Testis (tissue), 2 donors: ENCODE measurements at regions not wholly inside any gene's neighbourhood (a gene's known extent, or its start where the extent isn't known, plus 50 kb on each side); places are given as distances from the start of the nearest gene placed in this dataset.

Experiments
- DNase-seq: peaks from one replicate; pipeline ENCODE4 v3.0.0-alpha.2; 2019
- H3K27ac ChIP-seq, 2 donors: fragments of 200-600 bp; sonication (generic); one replicate each; pipeline ENCODE4 v1.5.1; 2019
- H3K27me3 ChIP-seq: fragments of 200-600 bp; sonication (generic); one replicate; pipeline ENCODE4 v1.5.1; 2019
- H3K36me3 ChIP-seq: fragments of 200-600 bp; sonication (generic); one replicate; pipeline ENCODE4 v1.5.1; 2017; ENCODE audit warnings: low read depth; ENCODE audit errors: missing control alignments
- H3K4me1 ChIP-seq: fragments of 200-600 bp; sonication (generic); one replicate; pipeline ENCODE4 v1.5.1; 2019
- H3K4me3 ChIP-seq, 2 donors: fragments of 200-600 bp; sonication (generic); one replicate each; pipeline ENCODE4 v1.5.1; 2017 to 2019
- H3K9me3 ChIP-seq: fragments of 200-600 bp; sonication (generic); one replicate; pipeline ENCODE4 v1.5.1; 2017
- POLR2A ChIP-seq: fragments of 450-650 bp; IDR thresholded peaks from one replicate; pipeline ENCODE4 v1.6.1; 2017; ENCODE audit warnings: antibody characterized with exemption, mild to moderate bottlenecking, moderate library complexity
- WGBS, 2 donors: methylation state at CpG; one replicate each; pipeline ENCODE4 v1.1.5; 2018; 5-methylcytosine and 5-hydroxymethylcytosine counted together
- intact Hi-C: fragments of 100-400 bp; cut with DNase I; formaldehyde crosslinking; loops from one replicate; pipeline ENCODE4 v1.15.1; 2023; ENCODE audit warnings: low total_unique reads
- TF ChIP-seq, protein P1 (sequence below), 3 experiments: fragments of 450-650 bp in 2 of 3; fragments of 200-600 bp in 1 of 3; sonication (generic) in 1 of 3; IDR thresholded peaks; one replicate each; pipeline ENCODE4 v1.5.1; 2016 to 2019; ENCODE audit warnings: antibody characterized with exemption in 3 of 3, mild to moderate bottlenecking in 2 of 3, moderate library complexity in 1 of 3

DNA sequence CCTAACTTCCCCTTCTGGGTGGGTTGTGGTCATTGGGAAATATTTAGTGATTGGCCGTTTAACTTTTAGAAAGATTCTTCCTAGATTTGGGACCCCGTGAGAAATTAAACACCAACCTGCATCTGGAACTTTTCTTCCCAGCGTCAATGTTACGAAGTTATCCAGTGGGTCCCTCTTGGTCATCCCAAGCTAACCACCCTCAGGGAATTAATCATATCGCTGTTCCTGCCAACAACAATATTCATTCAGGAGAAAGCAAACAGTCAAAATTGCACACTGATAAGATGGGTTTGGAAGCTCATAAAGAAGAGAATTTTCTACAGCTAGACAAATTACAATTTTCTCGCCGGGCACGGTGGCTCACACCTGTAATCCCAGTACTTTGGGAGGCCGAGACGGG is 121.2 kb upstream of the STX18 start:
- no peak overlapping the region for H3K27ac ChIP-seq
- TF ChIP-seq, protein P1, sequence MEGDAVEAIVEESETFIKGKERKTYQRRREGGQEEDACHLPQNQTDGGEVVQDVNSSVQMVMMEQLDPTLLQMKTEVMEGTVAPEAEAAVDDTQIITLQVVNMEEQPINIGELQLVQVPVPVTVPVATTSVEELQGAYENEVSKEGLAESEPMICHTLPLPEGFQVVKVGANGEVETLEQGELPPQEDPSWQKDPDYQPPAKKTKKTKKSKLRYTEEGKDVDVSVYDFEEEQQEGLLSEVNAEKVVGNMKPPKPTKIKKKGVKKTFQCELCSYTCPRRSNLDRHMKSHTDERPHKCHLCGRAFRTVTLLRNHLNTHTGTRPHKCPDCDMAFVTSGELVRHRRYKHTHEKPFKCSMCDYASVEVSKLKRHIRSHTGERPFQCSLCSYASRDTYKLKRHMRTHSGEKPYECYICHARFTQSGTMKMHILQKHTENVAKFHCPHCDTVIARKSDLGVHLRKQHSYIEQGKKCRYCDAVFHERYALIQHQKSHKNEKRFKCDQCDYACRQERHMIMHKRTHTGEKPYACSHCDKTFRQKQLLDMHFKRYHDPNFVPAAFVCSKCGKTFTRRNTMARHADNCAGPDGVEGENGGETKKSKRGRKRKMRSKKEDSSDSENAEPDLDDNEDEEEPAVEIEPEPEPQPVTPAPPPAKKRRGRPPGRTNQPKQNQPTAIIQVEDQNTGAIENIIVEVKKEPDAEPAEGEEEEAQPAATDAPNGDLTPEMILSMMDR (IDR thresholded peaks at IDR 0.05) = no peak
- no peak for TF ChIP-seq POLR2A
- DNase-seq = no peak
- H3K36me3 ChIP-seq = no peaks in the 10 kb centered on the region
- intact Hi-C loops = no loop called here
- no peaks in the 10 kb centered on the region for H3K9me3 ChIP-seq
- H3K4me1 ChIP-seq = no peaks in the 10 kb centered on the region
- no peak overlapping the region for H3K4me3 ChIP-seq
- 72 to 77% methylated on average over 10 of the region's 10 CpGs for WGBS, 2 donors
- no peaks in the 10 kb centered on the region for H3K27me3 ChIP-seq

DNA sequence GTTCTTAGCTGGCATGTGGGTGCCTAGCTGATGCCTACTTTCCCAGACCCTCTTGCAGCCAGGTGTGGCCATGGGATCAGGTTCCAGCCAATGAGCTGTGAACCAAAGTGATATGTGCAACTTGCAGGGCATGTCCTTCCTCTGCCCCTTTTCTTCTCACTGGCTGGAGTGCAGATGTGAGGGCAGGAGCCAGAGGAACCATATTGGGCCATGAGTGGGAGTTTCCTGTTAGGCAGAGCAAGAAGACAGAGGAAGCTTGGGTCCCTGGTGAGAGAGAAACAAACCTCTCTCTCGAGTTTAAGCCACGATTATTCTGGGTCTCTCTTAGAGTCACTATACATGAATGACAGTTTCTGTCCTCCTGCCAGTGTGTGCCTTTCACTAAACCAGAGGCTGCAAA is 120.4 kb upstream of the STX18 start:
- no peak overlapping the region for H3K27ac ChIP-seq
- H3K27me3 ChIP-seq = no peaks in the 10 kb centered on the region
- TF ChIP-seq POLR2A = no peak
- TF ChIP-seq, protein P1 (IDR thresholded peaks at IDR 0.05) = no peak
- WGBS, 2 donors = 77 to 80% methylated on average over 2 of the region's 2 CpGs
- no peaks in the 10 kb centered on the region for H3K36me3 ChIP-seq
- no peak for DNase-seq
- no peaks in the 10 kb centered on the region for H3K9me3 ChIP-seq
- H3K4me1 ChIP-seq = no peaks in the 10 kb centered on the region
- no peak overlapping the region for H3K4me3 ChIP-seq
- intact Hi-C loops = no loop called here

DNA sequence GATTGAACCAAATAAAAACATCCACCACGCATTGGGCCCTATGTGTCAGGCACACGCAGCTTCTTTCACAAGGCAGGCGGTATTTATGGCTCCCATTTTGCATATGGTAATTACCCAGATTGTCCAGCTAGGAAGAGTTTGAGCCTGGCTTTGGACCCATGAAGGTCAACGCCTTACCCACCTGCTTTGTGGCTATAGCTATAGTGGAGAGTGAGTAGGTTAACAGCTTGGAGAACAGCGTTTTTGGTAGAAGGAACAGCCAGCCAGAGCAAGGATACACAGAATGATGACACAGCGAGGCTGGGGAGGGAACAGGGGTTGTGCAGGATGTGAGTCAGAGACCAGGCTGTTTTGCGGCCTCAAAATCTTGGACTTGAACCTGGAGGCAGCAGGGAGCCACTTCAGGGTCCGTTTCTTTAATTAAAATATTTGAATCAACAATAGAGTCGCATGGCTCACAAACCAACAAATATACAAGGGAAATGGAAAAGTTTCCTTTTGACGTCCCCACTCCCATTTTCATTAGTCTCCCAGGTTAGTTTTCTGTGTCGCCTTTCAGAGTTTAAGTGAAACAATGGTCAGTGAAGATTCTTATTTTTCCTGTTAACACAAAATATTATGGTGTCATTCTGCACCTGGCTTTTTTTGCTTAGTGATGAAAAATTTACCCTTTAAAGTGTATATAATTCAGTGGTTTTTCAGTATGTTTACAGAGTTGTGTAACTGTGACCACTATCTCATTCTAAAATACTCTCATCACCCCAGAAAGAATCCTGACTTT is 118.2 kb upstream of the STX18 start:
- intact Hi-C loops = no loop called here
- no peak for DNase-seq
- H3K27ac ChIP-seq = no peak overlapping the region
- H3K4me1 ChIP-seq = no peaks in the 10 kb centered on the region
- H3K9me3 ChIP-seq = no peaks in the 10 kb centered on the region
- TF ChIP-seq, protein P1 (IDR thresholded peaks at IDR 0.05) = no peak
- TF ChIP-seq POLR2A = no peak
- no peak overlapping the region for H3K4me3 ChIP-seq
- no peaks in the 10 kb centered on the region for H3K27me3 ChIP-seq
- WGBS, 2 donors = 84 to 92% methylated on average over 11 of the region's 11 CpGs
- H3K36me3 ChIP-seq = no peaks in the 10 kb centered on the region

DNA sequence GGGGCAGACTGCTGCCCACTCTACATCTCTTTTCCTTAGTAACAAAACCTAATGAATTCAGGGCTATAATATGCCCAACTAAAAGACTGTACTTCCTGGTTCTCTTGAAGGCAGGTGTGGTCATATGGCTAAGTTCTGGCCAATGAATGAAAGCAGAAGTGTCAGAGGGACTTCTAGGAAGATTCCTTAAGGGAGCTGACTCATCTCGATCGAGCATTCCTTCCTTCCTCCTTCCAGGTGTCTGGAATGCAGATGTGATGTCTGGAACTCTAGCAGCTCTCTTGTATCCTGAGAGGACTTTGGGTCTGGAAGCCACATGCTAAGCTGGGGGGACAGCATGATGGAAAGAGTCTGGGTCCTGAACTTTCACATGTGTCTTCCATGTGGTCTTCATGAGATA is 116.2 kb upstream of the STX18 start:
- 87 to 100% methylated on average over 2 of the region's 2 CpGs for WGBS, 2 donors
- TF ChIP-seq, protein P1 (IDR thresholded peaks at IDR 0.05) = no peak
- no peak for TF ChIP-seq POLR2A
- Histone ChIP-seq H3K27ac (no peak overlapping the region), H3K4me1 (no peaks in the 10 kb centered on the region), H3K27me3 (no peaks in the 10 kb centered on the region), H3K4me3 (no peak overlapping the region), H3K36me3 (no peaks in the 10 kb centered on the region), H3K9me3 (no peaks in the 10 kb centered on the region)
- no peak for DNase-seq
- intact Hi-C loops = no loop called here

DNA sequence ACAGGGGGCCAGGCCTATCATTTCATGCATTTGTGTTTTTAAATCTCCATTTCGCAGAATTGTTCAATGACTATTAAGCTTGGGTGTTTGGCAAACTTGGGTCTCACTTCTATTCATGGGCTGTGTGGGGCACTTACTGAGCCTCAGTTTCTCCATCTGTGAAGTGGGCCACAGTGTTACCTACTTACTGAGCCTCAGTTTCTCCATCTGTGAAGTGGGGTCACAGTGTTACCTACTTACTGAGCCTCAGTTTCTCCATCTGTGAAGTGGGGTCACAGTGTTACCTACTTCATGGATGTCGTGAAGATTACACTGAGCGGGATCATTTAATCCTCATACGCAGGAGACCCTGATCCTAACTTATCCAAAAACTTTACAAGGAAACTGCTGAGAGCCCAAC is 115.1 kb upstream of the STX18 start:
- TF ChIP-seq POLR2A = no peak
- TF ChIP-seq, protein P1 (IDR thresholded peaks at IDR 0.05) = no peak
- no peaks in the 10 kb centered on the region for H3K36me3 ChIP-seq
- H3K27me3 ChIP-seq = no peaks in the 10 kb centered on the region
- intact Hi-C loops = no loop called here
- no peak overlapping the region for H3K4me3 ChIP-seq
- DNase-seq = no peak
- 93 to 97% methylated on average over 4 of the region's 4 CpGs for WGBS, 2 donors
- no peak overlapping the region for H3K27ac ChIP-seq
- H3K4me1 ChIP-seq = no peaks in the 10 kb centered on the region
- H3K9me3 ChIP-seq = no peaks in the 10 kb centered on the region
